ENCODE measurements at regions not wholly inside any gene's neighbourhood (a gene's known extent, or its start where the extent isn't known, plus 50 kb on each side); places are given as distances from the start of the nearest gene placed in this dataset.

GRCh38 chr11:70549796-70550195 lies 151.5 kb downstream of the CTTN start:
- TF ChIP-seq CTCF (IDR thresholded peaks at IDR 0.05; ENCODE audit: unreplicated experiment) = no peak
- Mint-ChIP-seq H3K9me3 (ENCODE audit: low read depth, unreplicated experiment) (no peaks in the 10 kb centered on the region), H3K36me3 (ENCODE audit: insufficient read depth, unreplicated experiment) (peaks cover 13% of the 10 kb centered on the region), H3K27me3 (ENCODE audit: unreplicated experiment) (no peaks in the 10 kb centered on the region), H3K4me3 (ENCODE audit: low read depth, unreplicated experiment) (no peak overlapping the region), H3K4me1 (ENCODE audit: low read depth, unreplicated experiment) (no peaks in the 10 kb centered on the region), H3K27ac (ENCODE audit: unreplicated experiment) (no peak overlapping the region)
- CTCF ChIA-PET = no interaction called here
- no peak for DNase-seq
- intact Hi-C loops (cut with micrococcal nuclease; ENCODE audit: unreplicated experiment) = no loop called here
- BruUV-seq (replicated peaks) = no TSS peak

- Mint-ChIP-seq H3K4me3 (ENCODE audit: low read depth, unreplicated experiment) (no peak overlapping the region), H3K27ac (ENCODE audit: unreplicated experiment) (no peak overlapping the region), H3K36me3 (ENCODE audit: insufficient read depth, unreplicated experiment) (peaks cover 13% of the 10 kb centered on the region), H3K4me1 (ENCODE audit: low read depth, unreplicated experiment) (no peaks in the 10 kb centered on the region), H3K27me3 (ENCODE audit: unreplicated experiment) (no peaks in the 10 kb centered on the region), H3K9me3 (ENCODE audit: low read depth, unreplicated experiment) (no peaks in the 10 kb centered on the region)
- CTCF ChIA-PET = no interaction called here
- no peak for DNase-seq
- intact Hi-C loops (cut with micrococcal nuclease; ENCODE audit: unreplicated experiment) = no loop called here
- no TSS peak for BruUV-seq (replicated peaks)
- no peak for TF ChIP-seq CTCF (IDR thresholded peaks at IDR 0.05; ENCODE audit: unreplicated experiment)
These were observed 152.3 kb downstream of the CTTN start for GRCh38 chr11:70550456-70551195.

- Mint-ChIP-seq H3K4me1 (ENCODE audit: low read depth, unreplicated experiment) (peaks cover 6% of the 10 kb centered on the region), H3K27ac (ENCODE audit: unreplicated experiment) (no peak overlapping the region), H3K27me3 (ENCODE audit: unreplicated experiment) (no peaks in the 10 kb centered on the region), H3K36me3 (ENCODE audit: insufficient read depth, unreplicated experiment) (peaks cover 13% of the 10 kb centered on the region), H3K9me3 (ENCODE audit: low read depth, unreplicated experiment) (no peaks in the 10 kb centered on the region), H3K4me3 (ENCODE audit: low read depth, unreplicated experiment) (no peak overlapping the region)
- intact Hi-C loops (cut with micrococcal nuclease; ENCODE audit: unreplicated experiment) = no loop called here
- CTCF ChIA-PET = no interaction called here
- DNase-seq = no peak
- TF ChIP-seq CTCF (IDR thresholded peaks at IDR 0.05; ENCODE audit: unreplicated experiment) = no peak
- no TSS peak for BruUV-seq (replicated peaks)
These were observed 153.2 kb downstream of the CTTN start for GRCh38 chr11:70551351-70552166.

GRCh38 chr11:70552167-70553150 lies 154.1 kb downstream of the CTTN start:
- Mint-ChIP-seq H3K4me1 (ENCODE audit: low read depth, unreplicated experiment) (peaks cover 12% of the 10 kb centered on the region), H3K27ac (ENCODE audit: unreplicated experiment) (no peak overlapping the region), H3K9me3 (ENCODE audit: low read depth, unreplicated experiment) (no peaks in the 10 kb centered on the region), H3K4me3 (ENCODE audit: low read depth, unreplicated experiment) (no peak overlapping the region), H3K27me3 (ENCODE audit: unreplicated experiment) (no peaks in the 10 kb centered on the region), H3K36me3 (ENCODE audit: insufficient read depth, unreplicated experiment) (peaks cover 6% of the 10 kb centered on the region)
- no TSS peak for BruUV-seq (replicated peaks)
- intact Hi-C loops (cut with micrococcal nuclease; ENCODE audit: unreplicated experiment) = no loop called here
- DNase-seq = no peak
- CTCF ChIA-PET = no interaction called here
- TF ChIP-seq CTCF (IDR thresholded peaks at IDR 0.05; ENCODE audit: unreplicated experiment) = no peak

All from Calu3 (cell line).